HL-60 (cell line): ENCODE measurements at regions not wholly inside any gene's neighbourhood (a gene's known extent, or its start where the extent isn't known, plus 50 kb on each side); places are given as distances from the start of the nearest gene placed in this dataset.

Experiments
- DNase-seq, 2 experiments: peaks; one replicate each; pipeline ENCODE4 v3.0.0-alpha.2; 2010 to 2020; ENCODE audit warnings: low read depth in 1 of 2, low spot score in 1 of 2
- H3K27ac ChIP-seq: fragments of 250-450 bp; sonication (Bioruptor Pico); replicated peaks from 2 replicates; pipeline ENCODE4 v1.5.1; 2020; ENCODE audit warnings: mild to moderate bottlenecking, moderate library complexity
- H3K27me3 ChIP-seq: fragments of 250-450 bp; sonication (Bioruptor Pico); 2 replicates; pipeline ENCODE4 v1.5.1; 2021; ENCODE audit warnings: mild to moderate bottlenecking, moderate library complexity; ENCODE audit not compliant: insufficient read depth, poor library complexity, severe bottlenecking
- H3K4me3 ChIP-seq: replicated peaks from 2 replicates; pipeline ENCODE4 v1.5.1; 2011; ENCODE audit warnings: mild to moderate bottlenecking, control low read depth, low read length; ENCODE audit not compliant: insufficient read depth
- CTCF ChIP-seq: IDR thresholded peaks from one replicate; pipeline ENCODE4 v1.5.1; 2011; ENCODE audit warnings: low read length, control low read depth, inconsistent platforms; ENCODE audit not compliant: insufficient read depth
- GABPA ChIP-seq: IDR thresholded peaks from 2 replicates; pipeline ENCODE4 v1.6.1; 2012; ENCODE audit warnings: low read depth
- POLR2AphosphoS5 ChIP-seq: IDR thresholded peaks from 2 replicates; pipeline ENCODE4 v1.6.1; 2012; ENCODE audit warnings: low read depth
- SPI1 ChIP-seq: IDR thresholded peaks from 2 replicates; pipeline ENCODE4 v1.6.1; 2012; ENCODE audit warnings: low read depth, mild to moderate bottlenecking, borderline replicate concordance
- TF ChIP-seq, protein P1 (sequence below): IDR thresholded peaks from 2 replicates; pipeline ENCODE4 v1.6.1; 2012; ENCODE audit warnings: low read depth; ENCODE audit not compliant: insufficient replicate concordance

GRCh38 chr5:61246768-61247307 lies 84.6 kb upstream of the SMIM15 start:
- Histone ChIP-seq H3K27ac (no peak overlapping the region), H3K27me3 (no peaks in the 10 kb centered on the region), H3K4me3 (no peak overlapping the region)
- DNase-seq = no peak
- TF ChIP-seq, protein P1, sequence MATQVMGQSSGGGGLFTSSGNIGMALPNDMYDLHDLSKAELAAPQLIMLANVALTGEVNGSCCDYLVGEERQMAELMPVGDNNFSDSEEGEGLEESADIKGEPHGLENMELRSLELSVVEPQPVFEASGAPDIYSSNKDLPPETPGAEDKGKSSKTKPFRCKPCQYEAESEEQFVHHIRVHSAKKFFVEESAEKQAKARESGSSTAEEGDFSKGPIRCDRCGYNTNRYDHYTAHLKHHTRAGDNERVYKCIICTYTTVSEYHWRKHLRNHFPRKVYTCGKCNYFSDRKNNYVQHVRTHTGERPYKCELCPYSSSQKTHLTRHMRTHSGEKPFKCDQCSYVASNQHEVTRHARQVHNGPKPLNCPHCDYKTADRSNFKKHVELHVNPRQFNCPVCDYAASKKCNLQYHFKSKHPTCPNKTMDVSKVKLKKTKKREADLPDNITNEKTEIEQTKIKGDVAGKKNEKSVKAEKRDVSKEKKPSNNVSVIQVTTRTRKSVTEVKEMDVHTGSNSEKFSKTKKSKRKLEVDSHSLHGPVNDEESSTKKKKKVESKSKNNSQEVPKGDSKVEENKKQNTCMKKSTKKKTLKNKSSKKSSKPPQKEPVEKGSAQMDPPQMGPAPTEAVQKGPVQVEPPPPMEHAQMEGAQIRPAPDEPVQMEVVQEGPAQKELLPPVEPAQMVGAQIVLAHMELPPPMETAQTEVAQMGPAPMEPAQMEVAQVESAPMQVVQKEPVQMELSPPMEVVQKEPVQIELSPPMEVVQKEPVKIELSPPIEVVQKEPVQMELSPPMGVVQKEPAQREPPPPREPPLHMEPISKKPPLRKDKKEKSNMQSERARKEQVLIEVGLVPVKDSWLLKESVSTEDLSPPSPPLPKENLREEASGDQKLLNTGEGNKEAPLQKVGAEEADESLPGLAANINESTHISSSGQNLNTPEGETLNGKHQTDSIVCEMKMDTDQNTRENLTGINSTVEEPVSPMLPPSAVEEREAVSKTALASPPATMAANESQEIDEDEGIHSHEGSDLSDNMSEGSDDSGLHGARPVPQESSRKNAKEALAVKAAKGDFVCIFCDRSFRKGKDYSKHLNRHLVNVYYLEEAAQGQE = no peak
- TF ChIP-seq GABPA = no peak

DNA sequence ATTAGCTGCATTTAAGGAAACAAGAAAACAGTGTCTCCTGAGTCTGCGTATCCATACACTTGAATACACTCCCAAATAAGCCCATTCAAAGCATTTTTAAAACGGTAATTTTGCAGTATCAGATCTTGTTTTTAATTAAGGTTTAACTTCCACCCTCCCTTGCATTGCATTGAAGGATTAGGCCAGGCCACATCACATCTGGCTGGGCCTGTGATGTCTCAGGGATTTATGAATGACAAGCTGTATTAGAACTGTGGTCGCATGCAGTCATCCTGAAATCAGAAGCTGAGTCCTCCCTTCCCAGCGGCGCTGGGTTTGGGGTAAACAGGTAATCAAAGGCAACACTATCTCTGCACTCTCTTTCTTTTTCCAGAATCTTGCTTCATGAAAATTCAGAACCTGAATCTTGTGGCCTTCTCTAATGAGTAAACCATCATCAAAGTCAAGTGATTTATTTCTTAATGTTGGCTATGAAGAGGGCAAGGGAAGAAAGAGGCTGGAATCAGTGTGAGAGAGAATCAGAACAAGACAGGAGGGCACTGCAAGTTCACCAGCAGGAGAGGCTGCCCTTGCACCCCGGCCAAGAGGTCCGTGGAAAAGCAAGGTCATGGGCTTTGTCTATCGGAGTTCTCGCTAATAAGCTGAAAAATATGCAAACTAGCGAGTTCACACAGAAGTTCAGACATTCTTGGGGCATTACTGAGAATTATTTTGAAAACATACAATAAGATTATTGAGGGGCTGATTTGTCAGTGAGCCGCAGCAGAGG lies 80.0 kb upstream of the ZSWIM6 start:
- Histone ChIP-seq H3K27ac (no peak overlapping the region), H3K27me3 (no peaks in the 10 kb centered on the region), H3K4me3 (no peak overlapping the region)
- DNase-seq = no peak
- TF ChIP-seq CTCF = no peak
- TF ChIP-seq, protein P1 = no peak

DNA sequence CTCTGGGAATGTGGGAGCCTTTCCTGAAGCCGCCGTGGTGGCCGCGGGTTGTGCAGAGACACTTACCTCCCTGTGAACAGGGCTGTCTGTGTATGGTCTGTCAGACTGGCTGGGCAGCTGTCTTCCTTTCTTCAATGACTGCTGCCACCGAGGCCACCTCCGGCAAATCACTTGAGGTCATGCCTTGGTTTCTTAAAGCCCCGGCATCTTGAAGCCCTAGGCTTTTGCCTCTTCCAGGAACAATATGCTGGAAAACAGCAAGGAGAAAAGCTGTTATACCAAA lies 79.5 kb upstream of the ZSWIM6 start:
- Histone ChIP-seq H3K27me3 (no peaks in the 10 kb centered on the region), H3K27ac (no peak overlapping the region), H3K4me3 (no peak overlapping the region)
- TF ChIP-seq, protein P1 = no peak
- TF ChIP-seq CTCF (no peak), POLR2AphosphoS5 (no peak), SPI1 (no peak), GABPA (no peak)
- no peak for DNase-seq

- DNase-seq = no peak
- Histone ChIP-seq H3K27me3 (no peaks in the 10 kb centered on the region), H3K27ac (no peak overlapping the region), H3K4me3 (no peak overlapping the region)
- TF ChIP-seq CTCF (no peak), GABPA (no peak), POLR2AphosphoS5 (no peak), SPI1 (no peak)
- TF ChIP-seq, protein P1 = no peak
Observed at GRCh38 chr5:61253547-61253946, 78.5 kb upstream of the ZSWIM6 start.
